GM23248 (cell line): ENCODE measurements at regions not wholly inside any gene's neighbourhood (a gene's known extent, or its start where the extent isn't known, plus 50 kb on each side); places are given as distances from the start of the nearest gene placed in this dataset.

Experiments
- DNase-seq: peaks from one replicate; pipeline ENCODE4 v3.0.0-alpha.2; 2015
- H2AFZ ChIP-seq: fragments of 200-600 bp; sonication (generic); 2 replicates; pipeline ENCODE4 v1.6.1; 2016; ENCODE audit warnings: antibody characterized with exemption
- H3F3A ChIP-seq: fragments of 200-600 bp; sonication (generic); 2 replicates; pipeline ENCODE4 v1.6.1; 2016; ENCODE audit warnings: mild to moderate bottlenecking, antibody characterized with exemption, mixed run types; ENCODE audit not compliant: insufficient read depth
- H3K27ac ChIP-seq: fragments of 200-600 bp; sonication (generic); 2 replicates; pipeline ENCODE4 v1.5.1; 2016; ENCODE audit warnings: mild to moderate bottlenecking
- H3K27me3 ChIP-seq: fragments of 200-600 bp; sonication (generic); replicated peaks from 2 replicates; pipeline ENCODE4 v1.6.1; 2016; ENCODE audit warnings: mild to moderate bottlenecking; ENCODE audit not compliant: insufficient read depth
- H3K36me3 ChIP-seq: fragments of 200-600 bp; sonication (generic); 2 replicates; pipeline ENCODE4 v1.6.1; 2016; ENCODE audit warnings: low read depth, mild to moderate bottlenecking
- H3K4me1 ChIP-seq: fragments of 200-600 bp; sonication (generic); 2 replicates; pipeline ENCODE4 v1.6.1; 2016; ENCODE audit warnings: mild to moderate bottlenecking; ENCODE audit not compliant: insufficient read depth
- H3K4me2 ChIP-seq: fragments of 200-600 bp; sonication (generic); one replicate; pipeline ENCODE4 v1.6.1; 2016; ENCODE audit warnings: mild to moderate bottlenecking; ENCODE audit not compliant: unreplicated experiment
- H3K4me3 ChIP-seq: fragments of 200-600 bp; sonication (generic); 2 replicates; pipeline ENCODE4 v1.5.1; 2016; ENCODE audit warnings: mild to moderate bottlenecking
- H3K79me2 ChIP-seq: fragments of 200-600 bp; sonication (generic); 2 replicates; pipeline ENCODE4 v1.6.1; 2016; ENCODE audit warnings: mild to moderate bottlenecking; ENCODE audit not compliant: insufficient read depth
- H3K9ac ChIP-seq: fragments of 200-600 bp; sonication (generic); 2 replicates; pipeline ENCODE4 v1.6.1; 2016; ENCODE audit warnings: mild to moderate bottlenecking
- H3K9me2 ChIP-seq: fragments of 200-600 bp; sonication (generic); 2 replicates; pipeline ENCODE4 v1.6.1; 2016; ENCODE audit warnings: mixed run types, mild to moderate bottlenecking, moderate library complexity; ENCODE audit not compliant: insufficient read depth
- H3K9me3 ChIP-seq: fragments of 200-600 bp; sonication (generic); one replicate; pipeline ENCODE4 v1.6.1; 2017; ENCODE audit warnings: low read depth
- H4K20me1 ChIP-seq: fragments of 200-600 bp; sonication (generic); 2 replicates; pipeline ENCODE4 v1.6.0; 2016; ENCODE audit not compliant: insufficient read depth
- EZH2 ChIP-seq: fragments of 200-600 bp; sonication (generic); IDR thresholded peaks from 2 replicates; pipeline ENCODE4 v1.6.1; 2018; ENCODE audit warnings: antibody characterized with exemption, mild to moderate bottlenecking; ENCODE audit not compliant: insufficient read depth, poor library complexity, severe bottlenecking
- EZH2phosphoT487 ChIP-seq: fragments of 200-600 bp; sonication (generic); IDR thresholded peaks from 2 replicates; pipeline ENCODE4 v1.6.1; 2018; ENCODE audit warnings: antibody characterized with exemption, moderate library complexity, mild to moderate bottlenecking, low read depth; ENCODE audit not compliant: insufficient read depth
- WGBS, 2 experiments: methylation state at CpG; one replicate each; pipeline ENCODE4 v1.1.6; 2015 to 2017; ENCODE audit warnings: low lambda C conversion rate in 2 of 2, low coverage in 1 of 2; ENCODE audit errors: missing lambda C conversion rate in 2 of 2; 5-methylcytosine and 5-hydroxymethylcytosine counted together
- in situ Hi-C: fragments of 300-500 bp; cut with MboI; formaldehyde crosslinking; loops from 2 replicates; pipeline ENCODE4 v1.15.0; 2020

DNA sequence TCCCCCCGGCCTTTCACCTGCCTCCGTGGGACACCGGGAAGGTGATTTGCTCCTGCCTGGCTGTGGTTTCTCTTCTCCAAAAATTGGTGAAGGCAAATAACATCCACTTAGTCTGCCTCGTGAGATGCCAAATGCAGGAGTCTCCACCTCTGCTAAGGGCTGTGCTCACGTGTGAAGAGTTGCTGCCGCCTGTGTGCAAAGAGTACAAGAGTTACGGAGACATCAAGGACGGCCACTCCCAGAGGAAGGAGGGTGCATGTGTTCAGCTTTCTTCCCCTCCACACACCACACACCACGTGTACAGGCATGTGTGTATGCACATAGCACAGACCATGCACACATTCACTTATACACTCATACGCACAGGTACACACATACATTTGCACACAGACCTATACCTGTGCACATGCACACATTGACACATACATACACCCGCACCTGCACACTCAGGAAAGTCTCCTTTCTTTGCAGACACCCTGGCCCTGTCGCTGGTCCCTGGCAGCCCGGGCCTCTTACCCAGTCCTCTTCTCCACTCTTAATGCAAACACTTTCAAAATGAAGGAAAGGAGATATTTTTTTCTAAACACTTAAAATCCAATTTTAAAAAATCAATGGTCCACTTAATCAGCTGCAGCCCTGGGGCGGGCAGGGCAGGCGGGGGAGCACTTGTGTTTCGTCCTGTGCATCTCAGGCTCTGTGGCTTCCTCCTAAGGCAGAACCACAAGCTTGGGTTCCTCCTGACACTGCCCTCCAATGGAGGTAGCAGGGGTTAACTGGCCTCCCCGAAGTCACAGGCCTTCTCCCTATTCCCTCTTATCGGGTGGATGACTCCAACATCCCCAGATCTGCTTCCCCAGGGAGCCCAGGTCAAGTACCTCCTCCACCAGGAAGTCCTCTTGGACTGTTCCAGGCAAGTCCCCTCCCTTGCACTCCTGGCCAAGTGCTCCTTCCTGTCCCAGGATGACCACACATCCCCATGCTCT, 103.0 kb downstream of the CPZ start:
- H3K27ac ChIP-seq: no peak overlapping the region
- no peak overlapping the region for H3K4me2 ChIP-seq
- in situ Hi-C loops: no loop called here
- no peaks in the 10 kb centered on the region for H3K79me2 ChIP-seq
- no peak overlapping the region for H2AFZ ChIP-seq
- H3K4me1 ChIP-seq: no peaks in the 10 kb centered on the region
- no peak for DNase-seq
- TF ChIP-seq EZH2phosphoT487: no peak
- no peak for TF ChIP-seq EZH2
- H3K9ac ChIP-seq: no peak overlapping the region
- WGBS, 2 experiments: 45 to 46% methylated on average over 18 of the region's 18 CpGs
- no peaks in the 10 kb centered on the region for H4K20me1 ChIP-seq
- H3F3A ChIP-seq: no peaks in the 10 kb centered on the region
- no peak overlapping the region for H3K4me3 ChIP-seq
- H3K9me2 ChIP-seq: no peaks in the 10 kb centered on the region
- H3K36me3 ChIP-seq: no peaks in the 10 kb centered on the region
- peaks cover 40% of the 10 kb centered on the region for H3K27me3 ChIP-seq
- H3K9me3 ChIP-seq: no peaks in the 10 kb centered on the region

GRCh38 chr4:8694651-8695151, 102.1 kb downstream of the CPZ start:
- Histone ChIP-seq H3K9me3 (no peaks in the 10 kb centered on the region), H3K9ac (no peak overlapping the region), H3K4me1 (no peaks in the 10 kb centered on the region), H3K9me2 (no peaks in the 10 kb centered on the region), H3K4me3 (no peak overlapping the region), H3F3A (no peaks in the 10 kb centered on the region), H4K20me1 (no peaks in the 10 kb centered on the region), H2AFZ (no peak overlapping the region), H3K36me3 (no peaks in the 10 kb centered on the region), H3K79me2 (no peaks in the 10 kb centered on the region), H3K4me2 (no peak overlapping the region), H3K27me3 (peaks cover 32% of the 10 kb centered on the region), H3K27ac (no peak overlapping the region)
- in situ Hi-C loops: no loop called here
- 46 to 54% methylated on average over 9 to 10 of the region's 10 CpGs for WGBS, 2 experiments
- DNase-seq: no peak
- TF ChIP-seq EZH2phosphoT487 (no peak), EZH2 (no peak)

- no peak for DNase-seq
- H3K27ac ChIP-seq: no peak overlapping the region
- H4K20me1 ChIP-seq: no peaks in the 10 kb centered on the region
- no peak overlapping the region for H2AFZ ChIP-seq
- TF ChIP-seq EZH2 (no peak), EZH2phosphoT487 (no peak)
- no peak overlapping the region for H3K4me3 ChIP-seq
- no peaks in the 10 kb centered on the region for H3K4me1 ChIP-seq
- H3K36me3 ChIP-seq: no peaks in the 10 kb centered on the region
- H3K27me3 ChIP-seq: peaks cover 27% of the 10 kb centered on the region
- H3K9me3 ChIP-seq: no peaks in the 10 kb centered on the region
- no peaks in the 10 kb centered on the region for H3K9me2 ChIP-seq
- no peaks in the 10 kb centered on the region for H3K79me2 ChIP-seq
- no peak overlapping the region for H3K4me2 ChIP-seq
- in situ Hi-C loops: no loop called here
- no peaks in the 10 kb centered on the region for H3F3A ChIP-seq
- WGBS, 2 experiments: 46 to 50% methylated on average over 7 to 8 of the region's 8 CpGs
- H3K9ac ChIP-seq: no peak overlapping the region
Measured at GRCh38 chr4:8694226-8694625, 101.7 kb downstream of the CPZ start.

DNA sequence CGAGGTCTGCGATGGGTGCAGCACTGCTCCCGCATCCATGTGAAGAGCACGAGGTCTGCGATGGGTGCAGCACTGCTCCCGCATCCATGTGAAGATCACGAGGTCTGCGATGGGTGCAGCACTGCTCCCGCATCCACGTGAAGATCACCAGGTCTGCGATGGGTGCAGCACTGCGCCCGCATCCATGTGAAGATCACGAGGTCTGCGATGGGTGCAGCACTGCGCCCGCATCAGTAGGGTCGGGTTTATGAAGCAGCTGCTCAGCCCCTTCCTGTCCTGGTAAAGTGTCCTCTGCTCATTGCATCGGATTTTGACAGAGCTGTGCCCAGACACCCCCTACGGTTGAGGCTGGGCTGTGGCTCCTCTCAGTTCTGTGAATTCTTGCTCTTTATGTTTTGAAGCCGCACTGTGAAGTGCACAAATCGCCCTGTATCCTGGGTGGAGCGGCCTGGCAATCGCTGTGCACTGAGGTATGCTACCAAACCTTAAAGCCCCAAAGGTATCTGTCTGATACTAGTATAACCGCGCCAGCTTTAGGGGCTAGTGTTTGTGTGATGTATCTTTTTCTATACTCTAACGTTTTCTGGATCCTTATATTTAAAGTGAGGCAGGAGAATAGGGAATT, 98.7 kb downstream of the CPZ start:
- Histone ChIP-seq H3K9ac (no peak overlapping the region), H3K4me2 (no peak overlapping the region), H3K79me2 (no peaks in the 10 kb centered on the region), H3K27me3 (peaks cover 25% of the 10 kb centered on the region), H4K20me1 (no peaks in the 10 kb centered on the region), H3K27ac (no peak overlapping the region), H3K9me2 (no peaks in the 10 kb centered on the region), H3K36me3 (no peaks in the 10 kb centered on the region), H3K9me3 (no peaks in the 10 kb centered on the region), H3F3A (no peaks in the 10 kb centered on the region), H2AFZ (no peak overlapping the region), H3K4me1 (no peaks in the 10 kb centered on the region), H3K4me3 (no peak overlapping the region)
- DNase-seq: no peak
- WGBS, 2 experiments: 65 to 69% methylated on average over 24 to 27 of the region's 27 CpGs
- in situ Hi-C loops: no loop called here
- TF ChIP-seq EZH2: no peak
- no peak for TF ChIP-seq EZH2phosphoT487
